GDM1 (cell line): ENCODE measurements at regions not wholly inside any gene's neighbourhood (a gene's known extent, or its start where the extent isn't known, plus 50 kb on each side); places are given as distances from the start of the nearest gene placed in this dataset.
"Not testable (repeated sequence)": the region's sequence is repeated elsewhere in the genome, so short reads cannot be mapped to it uniquely, and the experiment has no call there.

Source experiments
- DNase-seq: peaks from one replicate; lab custom pipeline; 2025; lab: John Stamatoyannopoulos, UW

- DNase-seq: no peak
These were observed 62.4 kb upstream of the TNFAIP3 start for GRCh38 chr6:137804637-137805036.

- no peak for DNase-seq
These were observed 61.4 kb upstream of the TNFAIP3 start for GRCh38 chr6:137805622-137806021.

- no peak for DNase-seq
These were observed 60.0 kb upstream of the TNFAIP3 start for GRCh38 chr6:137806914-137807682.

- no peak for DNase-seq
These were observed 58.9 kb upstream of the TNFAIP3 start for GRCh38 chr6:137808191-137808590.

- no peak for DNase-seq
These were observed 58.2 kb upstream of the TNFAIP3 start for GRCh38 chr6:137808836-137809315.

GRCh38 chr6:137809895-137810553, 57.0 kb upstream of the TNFAIP3 start:
- DNase-seq: not testable (repeated sequence)

- no peak for DNase-seq
These were observed 56.4 kb upstream of the TNFAIP3 start for GRCh38 chr6:137810554-137811120.

GRCh38 chr6:137811121-137811915, 55.7 kb upstream of the TNFAIP3 start:
- peak; percentile 44 for DNase-seq

GRCh38 chr6:137811916-137812553, 55.0 kb upstream of the TNFAIP3 start:
- no peak for DNase-seq

- DNase-seq: no peak
These were observed 53.6 kb upstream of the TNFAIP3 start for GRCh38 chr6:137813308-137813970.

GRCh38 chr6:137814030-137814429, 53.0 kb upstream of the TNFAIP3 start:
- not testable (repeated sequence) for DNase-seq

- DNase-seq: no peak
These were observed 51.4 kb upstream of the TNFAIP3 start for GRCh38 chr6:137815692-137816091.

GRCh38 chr6:137816133-137816579, 50.9 kb upstream of the TNFAIP3 start:
- no peak for DNase-seq

GRCh38 chr6:137816688-137817618, 50.1 kb upstream of the TNFAIP3 start:
- DNase-seq: no peak
